Fibroblast of villous mesenchyme (primary cell): ENCODE measurements at regions not wholly inside any gene's neighbourhood (a gene's known extent, or its start where the extent isn't known, plus 50 kb on each side); places are given as distances from the start of the nearest gene placed in this dataset.
"Not testable (repeated sequence)": the region's sequence is repeated elsewhere in the genome, so short reads cannot be mapped to it uniquely, and the experiment has no call there.

Experiments used
- DNase-seq: peaks from one replicate; pipeline ENCODE4 v3.0.0-alpha.2; 2010; ENCODE audit warnings: low read depth
- H3K4me3 ChIP-seq: 2 replicates; pipeline ENCODE4 v1.5.1; 2011; ENCODE audit warnings: low read depth, mild to moderate bottlenecking, low read length
- TF ChIP-seq, protein P1 (sequence below): IDR thresholded peaks from 2 replicates; pipeline ENCODE4 v1.5.1; 2012; ENCODE audit warnings: low read depth, mild to moderate bottlenecking, low read length; ENCODE audit not compliant: insufficient read depth

DNA sequence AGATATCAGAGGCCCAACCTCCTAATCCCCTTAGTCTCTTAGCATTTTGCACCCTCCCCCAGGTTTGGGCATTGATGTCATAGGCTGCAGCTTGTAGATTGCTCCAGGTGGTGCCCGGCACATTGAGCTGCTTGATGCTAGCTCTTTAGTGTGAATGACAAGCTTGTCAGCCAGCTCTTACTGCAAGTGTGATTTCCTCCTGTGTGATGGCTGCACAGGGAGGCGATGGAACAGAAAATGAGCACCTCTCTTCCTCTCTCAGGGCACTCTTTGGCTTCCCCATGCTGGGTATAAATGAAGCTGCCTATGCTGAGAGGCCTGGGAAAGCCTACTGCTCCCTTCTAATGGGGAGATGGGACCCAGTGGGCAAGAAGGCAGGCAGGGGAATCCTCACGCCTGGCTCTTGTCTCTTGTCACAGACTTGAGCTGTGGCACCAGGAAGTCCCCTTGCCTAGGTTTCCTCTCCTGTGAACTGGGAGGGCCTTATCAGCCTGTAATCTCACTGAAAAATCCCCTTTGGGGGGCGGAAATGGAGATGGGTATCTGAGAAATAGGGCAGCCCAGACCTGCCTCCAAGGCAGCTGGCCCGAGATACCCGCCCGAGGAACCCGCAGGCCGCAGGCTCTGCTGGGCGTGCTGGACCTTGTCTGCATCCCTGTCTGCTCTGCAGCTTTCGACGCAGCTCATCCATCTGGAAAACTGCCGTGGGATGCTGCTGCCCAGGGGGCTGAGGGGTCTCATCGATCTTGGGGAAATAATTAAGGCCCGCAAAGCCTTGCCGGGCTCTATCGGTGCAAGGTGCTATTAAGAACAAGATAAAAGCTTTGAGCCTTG is 163.5 kb upstream of the CXCR4 start:
- TF ChIP-seq, protein P1, sequence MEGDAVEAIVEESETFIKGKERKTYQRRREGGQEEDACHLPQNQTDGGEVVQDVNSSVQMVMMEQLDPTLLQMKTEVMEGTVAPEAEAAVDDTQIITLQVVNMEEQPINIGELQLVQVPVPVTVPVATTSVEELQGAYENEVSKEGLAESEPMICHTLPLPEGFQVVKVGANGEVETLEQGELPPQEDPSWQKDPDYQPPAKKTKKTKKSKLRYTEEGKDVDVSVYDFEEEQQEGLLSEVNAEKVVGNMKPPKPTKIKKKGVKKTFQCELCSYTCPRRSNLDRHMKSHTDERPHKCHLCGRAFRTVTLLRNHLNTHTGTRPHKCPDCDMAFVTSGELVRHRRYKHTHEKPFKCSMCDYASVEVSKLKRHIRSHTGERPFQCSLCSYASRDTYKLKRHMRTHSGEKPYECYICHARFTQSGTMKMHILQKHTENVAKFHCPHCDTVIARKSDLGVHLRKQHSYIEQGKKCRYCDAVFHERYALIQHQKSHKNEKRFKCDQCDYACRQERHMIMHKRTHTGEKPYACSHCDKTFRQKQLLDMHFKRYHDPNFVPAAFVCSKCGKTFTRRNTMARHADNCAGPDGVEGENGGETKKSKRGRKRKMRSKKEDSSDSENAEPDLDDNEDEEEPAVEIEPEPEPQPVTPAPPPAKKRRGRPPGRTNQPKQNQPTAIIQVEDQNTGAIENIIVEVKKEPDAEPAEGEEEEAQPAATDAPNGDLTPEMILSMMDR, result no peak
- H3K4me3 ChIP-seq, result no peak overlapping the region
- no peak for DNase-seq

DNA sequence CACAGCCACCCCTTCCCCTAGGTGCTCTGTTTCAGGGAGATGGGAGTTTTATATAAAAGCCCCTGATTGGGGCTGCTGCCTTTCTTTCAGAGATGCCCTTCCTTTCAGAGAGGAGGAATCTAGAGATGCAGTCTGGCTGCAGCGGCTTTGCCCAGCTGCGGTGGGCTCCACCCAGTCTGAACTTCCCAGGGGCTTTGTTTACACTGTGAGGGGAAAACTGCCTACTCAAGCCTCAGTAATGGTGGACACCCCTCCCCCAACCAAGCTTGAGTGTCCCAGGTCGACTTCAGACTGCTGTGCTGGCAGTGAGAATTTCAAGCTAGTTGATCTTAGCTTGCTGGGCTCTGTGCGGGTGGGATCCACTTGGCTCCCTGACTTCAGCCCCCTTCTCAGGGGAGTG is 148.4 kb upstream of the CXCR4 start:
- DNase-seq, H3K4me3 ChIP-seq: not testable (repeated sequence)

GRCh38 chr2:136259551-136259950 is 141.6 kb upstream of the CXCR4 start:
- DNase-seq, result no peak
- TF ChIP-seq, protein P1, result no peak

DNA sequence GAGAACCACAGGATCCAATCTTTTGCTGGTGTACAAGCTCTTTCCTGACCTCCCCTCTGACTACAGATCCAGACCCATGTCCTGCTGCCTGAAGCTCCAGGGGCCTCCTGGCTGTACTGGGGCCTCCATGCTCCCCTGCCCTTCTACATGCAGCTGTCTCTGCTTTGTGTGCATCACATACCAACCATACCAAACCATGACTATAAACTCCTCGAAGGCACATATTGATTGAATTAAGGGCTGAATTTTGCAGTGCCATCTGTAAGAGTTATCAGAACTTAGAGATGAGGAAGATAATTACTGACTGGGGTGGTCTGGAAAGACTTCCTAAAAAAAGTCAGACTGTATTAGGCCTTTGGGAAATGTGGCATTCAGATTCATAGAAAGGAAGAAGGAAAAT is 139.9 kb upstream of the CXCR4 start:
- DNase-seq, result no peak

More at GRCh38 chr2:136259551-136259950, 141.6 kb upstream of the CXCR4 start:
- no peak overlapping the region for H3K4me3 ChIP-seq

GRCh38 chr2:136255648-136256461 is 137.9 kb upstream of the CXCR4 start:
- H3K4me3 ChIP-seq, result no peak overlapping the region
- TF ChIP-seq, protein P1, result no peak
- DNase-seq, result no peak

More for the DNA sequence above, 139.9 kb upstream of the CXCR4 start:
- TF ChIP-seq, protein P1, result no peak
- H3K4me3 ChIP-seq, result no peak overlapping the region

- TF ChIP-seq, protein P1, result no peak
- no peak overlapping the region for H3K4me3 ChIP-seq
- DNase-seq, result no peak
These were observed 137.2 kb upstream of the CXCR4 start for GRCh38 chr2:136255127-136255526.

- TF ChIP-seq, protein P1, result no peak
- no peak for DNase-seq
- H3K4me3 ChIP-seq, result no peak overlapping the region
These were observed 136.7 kb upstream of the CXCR4 start for GRCh38 chr2:136254681-136255080.
